CD1c-positive myeloid dendritic cell (primary cell): ENCODE measurements at regions not wholly inside any gene's neighbourhood (a gene's known extent, or its start where the extent isn't known, plus 50 kb on each side); places are given as distances from the start of the nearest gene placed in this dataset.
A peak's percentile ranks its signal among the peaks of the same experiment; 100 is the strongest.
"Not testable (repeated sequence)": the region's sequence is repeated elsewhere in the genome, so short reads cannot be mapped to it uniquely, and the experiment has no call there.

ENCODE experiments used
- DNase-seq: peaks from one replicate; pipeline ENCODE4 v3.0.0-alpha.2; 2016; ENCODE audit errors: extremely low spot score

DNA sequence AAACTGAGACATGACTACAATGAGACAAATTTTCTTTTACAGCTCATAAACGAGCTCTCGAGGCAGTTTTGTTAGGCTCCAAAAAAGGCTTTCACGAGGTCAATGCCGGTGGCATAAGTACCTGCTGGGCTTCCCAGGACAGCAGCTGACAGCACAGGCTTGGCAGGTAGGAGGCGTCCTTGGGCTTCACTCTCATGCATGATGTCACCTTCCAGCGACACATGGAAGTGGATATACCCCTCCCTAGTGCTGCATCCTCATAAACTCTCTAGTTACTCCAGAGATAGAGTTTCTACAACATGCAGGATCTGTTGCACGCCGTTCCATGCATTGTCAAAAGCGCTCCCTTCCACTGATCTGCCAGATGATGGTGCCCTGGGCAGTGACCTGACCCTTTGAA, 112.5 kb upstream of the PAXBP1 start:
- DNase-seq = no peak

DNA sequence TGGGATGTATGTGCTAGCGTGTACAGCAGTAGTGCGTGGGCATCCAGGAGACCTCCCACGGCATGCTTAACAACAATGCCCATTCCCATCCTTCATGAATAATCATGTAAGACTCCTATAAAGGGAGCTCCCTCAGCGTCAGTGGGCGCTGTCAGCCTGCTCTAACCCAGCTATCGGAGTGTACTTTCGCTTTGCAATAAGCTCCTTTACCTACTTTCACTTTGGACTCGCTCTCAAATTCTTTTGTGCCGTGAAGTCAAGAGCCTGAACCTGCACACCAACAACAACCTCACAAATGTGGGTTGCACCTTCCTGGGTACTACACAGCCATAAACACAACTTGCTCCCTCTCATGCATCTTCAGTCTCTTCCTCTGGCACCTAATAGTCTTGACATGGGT, 114.8 kb upstream of the PAXBP1 start:
- DNase-seq = no peak

DNA sequence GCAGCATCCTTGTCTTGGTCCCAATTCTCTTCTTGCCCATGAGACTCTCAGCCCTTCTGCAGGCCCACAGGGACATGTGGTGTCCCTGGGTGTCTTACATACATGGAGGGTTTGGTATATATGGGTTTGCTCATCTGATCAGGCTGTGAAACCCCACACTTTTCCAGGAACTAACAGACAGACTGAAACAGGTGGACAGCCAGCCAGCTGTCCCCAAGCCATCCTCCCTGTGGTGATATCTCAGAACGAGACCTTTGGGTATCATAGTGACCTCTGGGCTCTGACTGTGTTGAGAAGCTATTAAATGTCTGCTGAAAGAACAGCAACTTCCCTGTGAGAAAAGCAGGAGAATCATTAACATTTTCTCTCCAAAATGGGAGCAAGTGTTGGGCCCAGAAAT, 115.5 kb upstream of the PAXBP1 start:
- no peak for DNase-seq

DNA sequence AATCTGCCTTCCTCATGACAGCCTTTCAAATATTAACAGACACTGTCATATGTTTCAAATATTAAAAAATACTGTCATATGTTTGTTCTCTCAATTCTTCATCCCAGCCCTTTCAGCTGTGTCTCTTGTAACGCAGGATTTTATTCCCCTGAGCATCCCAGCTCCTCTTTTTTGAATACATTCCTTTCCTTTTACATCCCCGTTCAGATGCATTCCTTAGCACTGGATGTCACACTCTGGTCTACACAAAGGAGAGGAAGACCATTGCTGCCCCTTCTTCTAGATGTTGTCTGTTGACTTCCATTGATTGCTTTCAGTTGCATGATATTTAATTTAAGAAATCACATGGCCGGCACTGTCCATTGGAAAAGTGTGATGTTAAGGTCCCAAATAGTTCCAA, 117.4 kb upstream of the PAXBP1 start:
- DNase-seq = no peak

DNA sequence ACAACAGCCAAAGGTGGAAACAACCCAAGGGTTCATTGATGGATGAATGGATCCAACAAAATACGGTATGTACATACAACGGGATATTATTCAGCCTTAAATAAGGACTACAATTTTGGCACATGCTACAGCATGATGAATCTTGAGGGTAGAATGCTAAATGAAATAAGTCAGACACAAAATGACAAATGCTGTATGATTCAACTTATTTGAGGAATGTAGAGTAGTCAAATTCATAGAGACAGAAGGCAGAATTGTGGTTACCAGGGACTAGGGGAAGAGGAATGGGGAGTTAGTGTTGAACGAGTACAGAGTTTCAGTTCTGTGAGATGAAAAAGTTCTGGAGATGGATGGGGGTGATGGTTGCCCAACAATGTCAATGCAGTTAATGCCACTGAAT, 118.0 kb upstream of the PAXBP1 start:
- DNase-seq = no peak

DNA sequence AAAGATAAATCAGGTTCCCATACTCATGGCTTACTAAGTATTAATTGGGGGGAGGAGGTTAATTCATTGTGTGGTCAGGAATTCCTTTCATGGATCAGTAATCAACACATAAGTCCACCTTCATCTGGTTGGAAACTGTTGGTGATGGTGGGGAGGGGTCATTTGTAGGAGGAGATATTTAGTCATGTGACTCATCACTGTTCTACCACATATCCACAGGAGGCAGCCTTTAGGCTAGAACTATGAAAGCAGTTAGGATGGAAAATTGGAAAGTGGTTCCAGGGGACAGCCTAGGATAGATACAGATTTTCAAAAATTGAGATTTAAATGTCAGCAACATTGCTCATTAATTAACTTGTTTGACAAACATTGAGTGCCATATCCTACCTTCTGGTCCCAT, 122.8 kb upstream of the PAXBP1 start:
- no peak for DNase-seq

DNA sequence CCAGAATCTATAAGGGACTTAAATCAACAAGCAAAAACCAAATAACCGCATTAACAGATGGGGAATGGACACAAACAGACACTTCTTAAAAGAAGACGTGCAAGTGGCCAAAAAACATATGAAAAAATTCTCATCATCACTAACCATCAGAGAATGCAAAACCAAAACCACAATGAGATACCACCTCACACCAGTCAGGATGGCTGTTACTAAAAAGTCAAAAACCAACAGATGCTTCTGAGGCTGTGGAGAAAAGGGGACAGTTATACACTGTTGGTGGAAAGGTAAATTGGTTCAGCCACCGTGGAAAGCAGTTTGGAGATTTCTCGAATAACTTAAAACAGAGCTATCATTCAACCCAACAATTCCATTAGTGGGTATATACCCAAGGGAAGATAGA, 124.9 kb upstream of the OLIG2 start:
- DNase-seq = no peak

DNA sequence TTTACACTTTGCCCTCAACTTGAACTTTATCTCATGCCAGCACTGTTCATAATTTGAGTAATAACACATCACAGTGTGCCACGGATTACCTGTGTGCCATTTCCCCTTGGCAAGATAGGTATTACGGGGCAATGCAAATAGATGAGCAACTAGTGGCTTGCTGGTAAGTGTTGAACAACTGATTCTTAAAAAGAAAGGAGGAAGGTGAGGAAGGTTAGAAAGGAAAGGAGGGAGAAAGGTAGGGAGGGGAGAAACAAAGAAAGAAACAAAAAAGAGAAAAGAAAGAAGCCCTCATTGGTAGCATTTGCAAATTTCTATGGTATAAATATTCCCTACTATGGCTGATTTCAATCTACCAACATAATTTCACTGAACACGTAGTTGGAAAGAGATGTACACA, 118.2 kb upstream of the OLIG2 start:
- no peak for DNase-seq

DNA sequence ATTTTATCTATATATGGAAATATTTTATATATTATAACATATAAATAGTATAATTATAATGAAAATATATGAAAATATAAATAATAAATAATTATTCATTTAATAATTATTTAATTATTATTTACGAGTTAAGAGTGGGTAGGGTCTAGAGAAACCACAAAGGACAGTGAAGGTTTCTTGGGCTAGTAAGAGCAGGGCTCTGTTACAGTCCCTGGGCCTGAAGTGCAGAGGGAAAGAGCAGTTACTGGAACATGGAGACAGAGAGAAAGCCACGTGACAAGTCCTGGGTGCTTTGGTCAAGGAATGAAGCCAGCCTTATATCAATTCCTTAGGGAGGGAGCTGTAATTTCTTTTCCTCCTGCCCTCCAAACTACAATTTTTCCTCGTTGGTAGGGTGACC, 117.2 kb upstream of the OLIG2 start:
- no peak for DNase-seq

DNA sequence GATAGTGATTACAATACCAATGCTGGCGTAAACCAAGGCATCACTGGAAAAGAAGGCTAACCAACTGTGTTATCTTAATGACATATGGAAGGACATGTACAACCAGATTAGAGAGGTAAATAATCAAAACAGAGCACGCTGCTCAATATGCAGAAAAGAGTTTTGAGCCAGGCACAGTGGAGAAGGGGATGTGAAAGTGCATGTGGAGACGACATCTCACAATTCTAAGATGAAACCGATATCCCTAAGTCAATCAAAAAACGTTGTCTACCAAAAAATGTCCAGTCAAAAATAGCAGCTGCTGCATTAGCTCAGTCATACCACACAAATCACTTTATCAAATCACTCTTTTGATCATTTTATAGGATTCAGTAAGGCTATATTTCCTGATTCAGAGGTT, 116.3 kb upstream of the OLIG2 start:
- DNase-seq = no peak

DNA sequence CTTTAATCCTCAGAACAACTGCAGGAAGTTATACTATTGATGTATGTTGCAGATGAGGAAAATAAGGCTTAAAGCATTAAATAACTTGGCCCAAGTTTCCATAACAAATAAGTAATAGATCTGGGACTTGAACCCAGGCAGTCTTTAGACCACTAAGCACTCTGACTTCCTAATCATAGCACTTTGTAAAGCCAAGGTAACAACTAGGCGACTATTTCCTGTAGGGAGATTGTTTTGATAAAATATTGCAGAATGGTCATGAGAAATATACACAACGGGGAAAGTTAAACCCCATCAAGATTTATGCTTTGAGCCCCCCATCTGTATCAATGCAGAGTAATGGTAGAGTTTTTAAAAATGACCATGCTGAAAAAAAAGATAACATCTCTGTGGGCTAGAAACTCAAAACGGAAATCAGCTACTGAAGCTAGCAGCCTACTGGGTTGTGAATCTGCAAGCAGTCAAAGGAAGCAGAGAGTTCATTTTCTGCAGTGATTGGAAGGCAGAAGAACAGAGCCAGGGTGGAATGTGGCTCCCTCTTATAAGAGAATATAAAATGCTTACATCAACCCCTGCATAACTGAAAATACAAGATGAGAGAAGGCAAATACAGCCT, 111.2 kb upstream of the OLIG2 start:
- no peak for DNase-seq

DNA sequence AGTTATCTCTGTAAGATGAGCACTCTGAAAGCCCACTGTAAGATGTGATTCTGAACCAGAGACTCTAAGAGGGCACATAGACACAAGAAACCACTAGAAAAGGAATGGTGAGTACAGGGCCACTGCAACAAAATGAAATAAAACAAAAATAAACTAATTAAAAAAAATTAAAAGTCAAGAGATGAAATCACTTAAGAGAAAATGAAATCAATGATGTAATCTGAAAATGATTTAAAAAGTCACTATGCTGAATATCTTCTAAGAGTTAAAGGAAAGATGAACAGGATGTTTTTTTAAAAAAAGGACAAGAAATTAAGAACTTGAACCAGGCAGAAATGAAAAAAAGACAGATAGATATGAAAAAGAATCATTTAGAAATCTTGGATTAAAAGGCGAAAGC, 110.6 kb upstream of the OLIG2 start:
- no peak for DNase-seq

DNA sequence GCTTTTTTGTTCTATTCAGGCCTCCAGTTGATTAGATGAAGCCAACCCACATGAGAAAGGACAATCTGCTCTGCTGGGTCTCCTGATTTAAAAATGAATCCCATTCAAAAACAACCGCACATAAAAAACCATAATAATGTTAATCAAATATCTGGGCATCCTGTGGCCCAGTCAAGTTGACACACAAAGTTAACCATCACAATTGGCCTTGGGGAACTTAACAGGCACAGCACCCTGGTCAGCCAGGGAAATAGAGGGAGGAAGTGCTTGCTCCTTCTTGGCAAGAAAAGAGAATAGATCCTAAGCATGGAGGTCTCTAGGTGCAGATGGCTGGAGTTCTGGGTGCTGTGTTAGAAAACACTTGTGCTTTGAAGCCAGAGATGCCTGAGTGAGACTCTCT, 109.6 kb upstream of the OLIG2 start:
- DNase-seq = no peak

DNA sequence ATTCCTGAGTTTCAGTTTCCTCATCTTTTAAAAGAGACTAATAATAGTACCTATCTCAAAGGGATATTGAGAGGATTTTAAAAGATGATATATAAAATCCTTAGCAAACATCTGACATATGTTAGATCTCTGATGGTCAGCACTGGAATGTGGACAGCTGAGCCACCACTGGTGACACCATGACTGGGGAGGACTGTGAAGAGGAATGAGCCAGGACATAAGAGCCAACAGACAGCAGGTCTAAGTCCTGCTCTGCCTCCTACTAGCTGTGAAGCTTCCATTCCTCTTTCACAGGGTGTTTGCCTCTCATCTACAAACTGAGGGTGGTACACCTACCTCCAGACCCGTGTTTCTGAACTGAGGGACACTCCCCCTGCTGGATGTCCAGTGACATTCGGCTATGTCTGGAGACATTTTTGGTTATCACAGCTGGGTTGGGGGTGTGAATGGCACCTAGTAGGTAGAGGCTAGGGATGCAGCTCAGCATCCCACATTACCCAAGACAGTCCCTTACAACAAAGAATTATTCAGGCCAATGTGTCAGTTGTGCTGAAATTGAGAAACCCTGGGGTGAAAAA, 109.1 kb upstream of the OLIG2 start:
- DNase-seq = no peak

DNA sequence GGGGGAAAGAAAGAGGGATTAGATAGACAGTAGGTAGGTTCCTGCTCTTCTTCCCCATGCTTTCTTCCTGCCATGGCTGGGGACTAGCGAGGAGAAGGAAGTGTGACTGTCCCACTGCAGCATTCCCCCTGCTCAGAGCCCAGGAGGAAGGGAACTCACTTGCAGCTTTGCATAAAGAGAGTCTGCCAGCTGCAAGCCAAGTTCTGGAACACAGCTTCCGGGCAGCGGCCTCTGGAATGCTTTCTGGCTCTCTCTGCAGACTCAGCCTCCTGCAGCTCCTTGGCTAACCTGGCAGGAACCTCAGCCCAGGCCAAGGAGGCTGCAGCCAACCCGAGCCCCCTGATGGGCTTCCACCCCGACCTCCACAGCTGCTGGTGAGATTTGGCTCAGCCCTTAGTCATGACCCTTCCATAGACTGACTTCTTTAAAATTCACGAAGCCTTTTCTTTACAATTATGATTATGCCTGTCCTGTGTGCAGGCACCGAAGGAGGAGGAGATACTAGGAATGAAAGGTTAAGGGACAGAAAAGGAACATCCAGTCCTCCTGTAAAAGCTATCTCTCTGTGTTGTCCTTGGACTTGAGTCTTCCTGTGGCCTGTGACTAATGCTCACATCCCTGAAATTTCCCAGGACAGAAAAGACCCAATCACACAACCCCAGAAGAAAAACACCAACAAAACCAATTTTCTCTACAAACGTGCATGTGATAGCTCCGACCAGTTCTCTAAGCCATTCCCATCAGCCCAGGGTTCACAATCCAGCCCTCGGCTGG, 108.2 kb upstream of the OLIG2 start:
- no peak for DNase-seq

DNA sequence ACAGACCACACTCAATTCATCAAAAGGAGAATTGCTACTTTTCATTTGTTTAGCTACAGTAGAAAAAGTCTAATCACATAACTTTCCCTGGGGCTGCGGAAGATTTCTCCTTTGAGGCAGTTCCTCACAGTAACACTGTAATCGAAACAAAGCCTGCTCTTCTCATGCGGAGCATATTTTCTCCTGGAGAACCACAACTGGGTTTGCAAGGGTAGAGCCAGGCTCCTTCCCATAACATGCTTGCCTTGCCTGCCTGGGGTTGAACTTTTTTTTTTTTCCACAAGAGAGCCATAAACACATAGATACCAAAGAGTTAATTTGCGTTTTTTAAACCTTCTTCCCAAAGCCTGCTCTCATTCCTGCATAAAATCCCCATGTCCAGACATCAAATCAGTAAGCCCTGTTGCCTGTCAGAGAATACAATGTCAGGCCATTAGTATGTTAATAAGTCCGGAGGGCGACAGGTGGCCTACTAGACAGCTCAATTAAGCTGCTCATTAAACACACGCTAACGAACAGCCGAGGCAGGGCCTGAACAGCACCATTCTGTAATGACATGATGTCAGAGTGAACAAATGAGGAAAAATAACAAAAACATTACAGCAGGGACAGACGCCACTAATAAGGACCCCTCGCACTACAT, 107.1 kb upstream of the OLIG2 start:
- no peak for DNase-seq

DNA sequence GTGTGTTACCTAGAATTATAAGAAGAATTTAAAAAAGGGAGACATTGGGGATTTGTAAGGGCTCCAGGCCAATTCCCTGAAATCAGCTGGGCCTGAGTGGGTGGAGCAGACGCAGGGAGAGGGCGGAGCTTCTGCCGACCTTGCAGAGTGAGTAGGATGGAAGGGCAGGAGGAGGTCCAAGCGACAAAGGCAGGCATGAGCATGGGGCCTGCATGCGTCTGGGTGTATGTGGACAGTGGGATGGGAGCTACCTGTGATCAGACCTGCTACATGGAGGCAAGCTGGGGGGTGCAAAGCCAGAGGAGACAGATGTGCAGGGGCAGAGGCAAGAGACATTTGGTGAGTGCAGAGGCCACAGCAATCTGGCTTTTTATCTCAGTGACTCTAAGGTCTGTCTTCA, 105.3 kb upstream of the OLIG2 start:
- DNase-seq = no peak

DNA sequence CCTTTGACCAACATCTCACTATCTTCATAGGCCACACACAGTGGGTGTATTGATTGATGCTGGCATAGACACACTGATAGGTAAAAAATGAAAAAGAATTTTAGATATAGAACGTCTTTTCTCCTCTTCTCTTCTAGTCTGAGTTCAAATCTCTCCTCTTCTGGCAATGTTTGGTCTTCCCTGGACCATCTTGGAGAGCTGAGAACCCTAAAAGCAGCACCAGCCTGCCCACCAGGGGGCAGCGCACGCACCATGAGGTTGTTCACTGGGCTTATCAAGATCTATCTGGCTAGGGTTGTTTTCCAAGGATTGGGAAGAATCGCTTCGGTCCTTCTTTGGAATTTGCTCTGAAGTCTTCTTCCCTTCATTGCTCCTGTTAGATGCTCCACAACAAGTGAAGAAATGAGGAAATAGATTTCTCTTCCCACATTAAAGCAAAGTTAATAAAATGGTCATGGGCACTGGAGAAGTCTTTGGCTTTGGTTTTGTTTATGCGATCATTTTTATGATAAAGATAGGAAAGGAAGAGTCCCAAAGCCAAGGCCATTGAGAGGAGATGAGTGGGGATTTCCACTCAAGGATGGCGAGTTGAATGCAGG, 104.0 kb upstream of the OLIG2 start:
- DNase-seq = peak; percentile 54

DNA sequence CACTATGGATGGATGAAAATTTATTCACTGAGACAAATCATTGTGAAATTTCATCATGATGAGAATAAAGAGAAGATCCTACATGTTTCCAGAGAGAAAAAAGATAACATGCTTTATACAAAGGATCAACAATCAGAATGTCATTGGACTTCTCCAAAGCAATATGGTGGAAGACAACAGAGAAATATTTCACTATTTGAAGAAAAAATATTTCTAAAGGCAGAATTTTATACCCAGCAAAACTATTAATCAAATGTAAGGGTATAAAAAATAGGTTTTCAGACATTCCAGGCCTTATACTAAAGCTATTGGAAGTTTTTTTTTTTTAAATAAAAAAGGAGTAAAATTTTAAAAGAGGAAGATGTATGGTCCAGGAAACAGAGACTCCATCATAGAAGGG, 100.6 kb upstream of the OLIG2 start:
- no peak for DNase-seq

DNA sequence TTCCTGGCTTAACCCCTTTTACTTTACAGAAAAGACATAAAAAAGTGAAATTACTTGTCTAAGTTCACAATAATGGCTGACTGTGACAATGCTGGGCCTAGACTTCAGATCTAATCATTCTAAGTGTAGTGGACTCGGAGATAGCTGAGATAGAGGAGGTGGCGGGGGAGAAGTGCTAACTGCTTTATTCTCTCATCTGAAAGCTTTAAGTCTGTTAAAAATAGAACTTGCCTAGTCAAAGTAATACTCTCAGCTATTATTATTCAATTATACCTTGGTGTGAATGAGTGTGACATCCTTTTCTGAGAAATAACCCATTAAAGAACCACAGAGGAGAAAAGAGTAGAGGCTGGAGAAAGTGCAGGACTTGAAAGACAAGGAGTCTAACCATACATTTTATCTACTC, 96.1 kb upstream of the OLIG2 start:
- no peak for DNase-seq

DNA sequence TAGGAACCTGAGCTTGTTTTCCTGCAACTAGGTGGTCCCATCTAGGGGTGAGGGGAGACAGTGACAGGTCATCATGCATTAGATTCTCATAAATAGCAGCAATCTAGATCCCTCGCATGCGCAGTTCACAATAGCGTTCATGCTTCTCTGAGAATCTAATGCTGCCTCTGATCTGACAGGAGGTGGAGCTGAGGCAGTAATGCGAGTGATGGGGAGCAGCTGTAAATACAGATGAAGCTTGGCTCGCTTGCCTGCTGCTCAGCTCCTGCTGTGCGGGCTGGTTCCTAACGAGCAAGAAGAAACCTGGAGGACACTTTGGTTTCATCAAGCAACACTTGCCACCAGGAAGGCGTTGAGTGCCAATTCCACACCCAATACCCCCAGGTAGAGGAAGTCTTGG, 95.1 kb upstream of the OLIG2 start:
- no peak for DNase-seq

DNA sequence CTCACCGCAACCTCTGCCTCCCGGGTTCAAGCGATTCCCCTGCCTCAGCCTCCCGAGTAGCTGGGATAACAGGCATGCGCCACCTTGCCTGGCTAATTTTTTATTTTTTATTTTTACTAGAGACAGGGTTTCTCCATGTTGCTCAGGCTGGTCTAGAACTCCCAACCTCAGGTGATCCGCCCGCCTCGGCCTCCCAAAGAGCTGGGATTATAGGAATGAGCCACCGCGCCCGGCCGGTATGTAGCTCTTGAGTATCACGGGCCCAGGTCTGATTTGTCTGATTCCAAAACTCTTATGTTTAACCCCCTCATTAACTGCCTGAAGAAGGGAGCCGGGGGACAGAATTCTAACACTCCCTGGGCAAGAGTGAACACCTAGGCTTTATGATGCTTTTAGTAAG, 91.7 kb upstream of the OLIG2 start:
- not testable (repeated sequence) for DNase-seq

DNA sequence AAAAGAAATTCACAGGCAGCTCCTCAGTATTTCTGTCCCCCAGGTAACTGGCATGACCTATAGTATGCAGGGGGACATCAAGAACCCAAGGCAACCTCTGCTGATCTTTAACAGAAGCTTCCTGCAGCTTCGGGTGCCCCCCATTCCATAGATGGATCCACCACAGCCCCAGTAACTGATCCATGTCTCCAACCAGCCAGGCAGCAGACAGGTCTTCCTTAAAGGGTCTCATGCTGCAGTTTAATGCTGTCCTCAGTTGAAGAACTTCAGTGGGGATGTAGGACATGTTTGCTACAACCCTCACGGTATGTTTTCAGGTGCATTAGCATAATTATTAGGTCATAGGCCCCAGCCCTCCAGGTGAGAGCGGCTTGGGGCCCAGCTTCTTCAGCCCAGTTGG, 90.9 kb upstream of the OLIG2 start:
- no peak for DNase-seq
